Parathyroid adenoma (tissue), 2 donors: ENCODE measurements at regions not wholly inside any gene's neighbourhood (a gene's known extent, or its start where the extent isn't known, plus 50 kb on each side); places are given as distances from the start of the nearest gene placed in this dataset.

Source experiments
- H2AFZ ChIP-seq: fragments of 300-600 bp; sonication (generic); one replicate; pipeline ENCODE4 v1.7.0; 2017; ENCODE audit warnings: antibody characterized with exemption, mild to moderate bottlenecking
- H3K27ac ChIP-seq: fragments of 300-600 bp; sonication (generic); one replicate; pipeline ENCODE4 v1.7.0; 2017
- H3K27me3 ChIP-seq: fragments of 300-600 bp; sonication (generic); one replicate; pipeline ENCODE4 v1.7.0; 2017; ENCODE audit warnings: low read length; ENCODE audit not compliant: control insufficient read depth, insufficient read depth
- H3K36me3 ChIP-seq: fragments of 300-600 bp; sonication (generic); one replicate; pipeline ENCODE4 v1.7.0; 2017; ENCODE audit warnings: low read length; ENCODE audit not compliant: control insufficient read depth, insufficient read depth
- H3K4me1 ChIP-seq: fragments of 300-600 bp; sonication (generic); one replicate; pipeline ENCODE4 v1.7.0; 2017; ENCODE audit warnings: control low read depth
- H3K4me2 ChIP-seq: fragments of 300-600 bp; sonication (generic); one replicate; pipeline ENCODE4 v1.7.0; 2017; ENCODE audit warnings: low read length
- H3K4me3 ChIP-seq: fragments of 300-600 bp; sonication (generic); one replicate; pipeline ENCODE4 v1.7.0; 2017; ENCODE audit warnings: low read depth, low read length
- H3K79me2 ChIP-seq: fragments of 300-600 bp; sonication (generic); one replicate; pipeline ENCODE4 v1.7.0; 2017; ENCODE audit warnings: control low read depth
- H3K9ac ChIP-seq: fragments of 300-600 bp; sonication (generic); one replicate; pipeline ENCODE4 v1.7.0; 2017; ENCODE audit warnings: mild to moderate bottlenecking
- H3K9me3 ChIP-seq: fragments of 300-600 bp; sonication (generic); one replicate; pipeline ENCODE4 v1.7.0; 2017; ENCODE audit warnings: low read length; ENCODE audit not compliant: control insufficient read depth
- CTCF ChIP-seq: fragments of 300-600 bp; sonication (generic); IDR thresholded peaks from one replicate; pipeline ENCODE4 v1.7.0; 2017; ENCODE audit warnings: antibody characterized with exemption, mild to moderate bottlenecking
- donor health status: primary hyperparathyroidism.

GRCh38 chr1:114310695-114311271, 157.1 kb upstream of the SYT6 start:
- Histone ChIP-seq H3K9ac (no peak overlapping the region), H3K4me1 (no peaks in the 10 kb centered on the region), H3K36me3 (no peaks in the 10 kb centered on the region), H3K79me2 (no peaks in the 10 kb centered on the region), H3K4me2 (no peak overlapping the region), H3K27me3 (no peaks in the 10 kb centered on the region), H3K9me3 (no peaks in the 10 kb centered on the region), H2AFZ (no peak overlapping the region), H3K4me3 (no peak overlapping the region), H3K27ac (no peak overlapping the region)
- no peak for TF ChIP-seq CTCF

DNA sequence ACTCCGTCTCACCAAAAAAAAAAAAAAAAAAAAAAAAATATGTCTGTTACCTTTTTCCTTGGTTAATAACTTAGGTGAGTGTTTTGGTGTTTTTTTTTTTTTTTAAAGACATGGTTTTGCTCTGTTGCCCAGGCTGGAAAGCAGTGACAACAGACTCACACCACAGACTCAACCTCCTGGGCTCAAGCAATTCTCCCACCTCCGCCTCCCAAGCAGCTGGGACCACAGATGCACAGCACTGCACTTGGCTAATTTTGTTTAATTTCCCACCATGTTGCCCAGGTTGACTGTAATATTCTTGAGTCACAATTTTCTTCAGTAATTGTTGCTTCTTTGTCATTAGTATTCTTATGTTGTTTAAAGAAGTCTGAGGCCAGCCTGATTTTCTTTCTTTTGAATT, 149.2 kb upstream of the SYT6 start:
- Histone ChIP-seq H3K9ac (no peak overlapping the region), H3K79me2 (no peaks in the 10 kb centered on the region), H3K27me3 (no peaks in the 10 kb centered on the region), H3K4me3 (no peak overlapping the region), H3K27ac (no peak overlapping the region), H3K4me1 (no peaks in the 10 kb centered on the region), H3K9me3 (no peaks in the 10 kb centered on the region), H2AFZ (no peak overlapping the region), H3K4me2 (no peak overlapping the region), H3K36me3 (no peaks in the 10 kb centered on the region)
- TF ChIP-seq CTCF = no peak

DNA sequence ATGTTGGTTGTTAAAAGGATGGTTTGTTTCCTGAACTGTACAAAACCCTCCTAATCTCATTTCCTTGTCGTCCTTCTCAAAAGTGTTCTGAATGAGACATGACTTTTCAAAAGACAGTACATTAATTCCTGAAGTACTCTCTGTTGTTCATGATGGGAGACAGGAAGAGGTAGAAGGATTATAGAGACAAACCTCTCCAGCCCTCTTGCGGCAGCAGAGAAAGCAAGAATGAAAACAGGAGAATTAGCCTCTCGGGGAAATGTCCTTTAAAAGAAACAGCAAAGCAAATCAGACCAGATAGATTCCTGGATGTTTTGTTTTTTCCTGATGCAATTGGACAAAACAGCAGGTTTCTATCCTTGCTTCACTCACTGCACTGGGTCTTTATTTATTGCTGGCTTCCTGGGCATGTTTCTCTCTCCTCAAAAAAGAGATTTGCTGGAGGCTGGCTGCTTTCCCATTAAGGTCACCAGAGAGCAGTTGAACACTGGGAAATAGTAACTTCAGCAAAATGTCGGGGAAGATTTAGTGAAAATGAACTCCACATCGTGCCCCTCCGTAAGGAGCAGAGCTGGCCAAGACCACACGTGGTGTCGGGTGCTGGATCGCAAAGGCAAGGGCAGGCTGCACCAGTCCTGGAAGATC, 145.8 kb upstream of the SYT6 start:
- no peak overlapping the region for H3K4me3 ChIP-seq
- no peaks in the 10 kb centered on the region for H3K79me2 ChIP-seq
- H3K4me2 ChIP-seq = no peak overlapping the region
- no peaks in the 10 kb centered on the region for H3K36me3 ChIP-seq
- no peak overlapping the region for H3K9ac ChIP-seq
- H3K9me3 ChIP-seq = no peaks in the 10 kb centered on the region
- no peak overlapping the region for H3K27ac ChIP-seq
- H2AFZ ChIP-seq = no peak overlapping the region
- no peaks in the 10 kb centered on the region for H3K4me1 ChIP-seq
- no peaks in the 10 kb centered on the region for H3K27me3 ChIP-seq
- TF ChIP-seq CTCF = no peak

DNA sequence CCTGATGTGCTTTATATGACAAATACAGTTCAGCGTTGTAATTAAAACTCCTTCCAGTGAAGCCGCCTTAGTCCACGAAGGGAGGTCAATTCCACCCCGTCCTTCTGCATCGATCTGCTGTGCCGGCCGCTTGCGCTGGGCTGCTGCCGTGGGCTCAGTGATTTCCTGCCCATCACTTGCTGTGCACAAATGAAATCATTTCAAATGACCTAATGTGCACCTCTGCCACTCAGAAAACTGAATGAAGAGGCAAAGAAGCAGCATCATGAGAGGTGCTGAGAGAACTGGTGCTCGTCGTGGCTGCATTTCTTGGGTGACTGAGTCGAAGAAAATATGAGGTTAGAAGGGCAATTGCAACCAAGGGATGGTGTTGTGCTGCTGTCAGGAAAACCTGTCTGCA, 144.3 kb upstream of the SYT6 start:
- H3K27ac ChIP-seq = no peak overlapping the region
- H3K27me3 ChIP-seq = no peaks in the 10 kb centered on the region
- no peak for TF ChIP-seq CTCF
- no peaks in the 10 kb centered on the region for H3K79me2 ChIP-seq
- H3K4me3 ChIP-seq = no peak overlapping the region
- no peaks in the 10 kb centered on the region for H3K9me3 ChIP-seq
- H3K4me2 ChIP-seq = no peak overlapping the region
- H3K36me3 ChIP-seq = no peaks in the 10 kb centered on the region
- no peak overlapping the region for H3K9ac ChIP-seq
- no peak overlapping the region for H2AFZ ChIP-seq
- H3K4me1 ChIP-seq = no peaks in the 10 kb centered on the region

- H3K9me3 ChIP-seq = no peaks in the 10 kb centered on the region
- H3K36me3 ChIP-seq = no peaks in the 10 kb centered on the region
- H3K9ac ChIP-seq = no peak overlapping the region
- no peak overlapping the region for H2AFZ ChIP-seq
- no peak overlapping the region for H3K4me2 ChIP-seq
- no peaks in the 10 kb centered on the region for H3K4me1 ChIP-seq
- no peak for TF ChIP-seq CTCF
- no peak overlapping the region for H3K27ac ChIP-seq
- H3K27me3 ChIP-seq = no peaks in the 10 kb centered on the region
- H3K79me2 ChIP-seq = no peaks in the 10 kb centered on the region
- no peak overlapping the region for H3K4me3 ChIP-seq
Observed at GRCh38 chr1:114296413-114296812, 142.7 kb upstream of the SYT6 start.
